ENCODE measurements at regions not wholly inside any gene's neighbourhood (a gene's known extent, or its start where the extent isn't known, plus 50 kb on each side); places are given as distances from the start of the nearest gene placed in this dataset.
"Not testable (repeated sequence)": the region's sequence is repeated elsewhere in the genome, so short reads cannot be mapped to it uniquely, and the experiment has no call there.

GRCh38 chr10:124155781-124156435, 62.5 kb upstream of the CHST15 start:
- DNase-seq (ENCODE audit: extremely low read depth in 1 of 2, low read depth in 1 of 2): no peak

- DNase-seq (ENCODE audit: extremely low read depth in 1 of 2, low read depth in 1 of 2): peak in 1 of 2 donors; percentile 2
These were observed 59.8 kb upstream of the CHST15 start for GRCh38 chr10:124153023-124153826.

GRCh38 chr10:124152139-124153022, 59.0 kb upstream of the CHST15 start:
- no peak for DNase-seq (ENCODE audit: extremely low read depth in 1 of 2, low read depth in 1 of 2)

GRCh38 chr10:124151466-124152095, 58.2 kb upstream of the CHST15 start:
- no peak for DNase-seq (ENCODE audit: extremely low read depth in 1 of 2, low read depth in 1 of 2)

GRCh38 chr10:124150807-124151417, 57.5 kb upstream of the CHST15 start:
- DNase-seq (ENCODE audit: extremely low read depth in 1 of 2, low read depth in 1 of 2): no peak

- DNase-seq (ENCODE audit: extremely low read depth in 1 of 2, low read depth in 1 of 2): no peak
These were observed 56.9 kb upstream of the CHST15 start for GRCh38 chr10:124150189-124150806.

GRCh38 chr10:124149189-124150042, 56.0 kb upstream of the CHST15 start:
- no peak for DNase-seq (ENCODE audit: extremely low read depth in 1 of 2, low read depth in 1 of 2)

GRCh38 chr10:124148509-124149188, 55.3 kb upstream of the CHST15 start:
- not testable (repeated sequence) for DNase-seq (ENCODE audit: extremely low read depth in 1 of 2, low read depth in 1 of 2)

GRCh38 chr10:124146483-124146882, 53.1 kb upstream of the CHST15 start:
- no peak for DNase-seq (ENCODE audit: extremely low read depth in 1 of 2, low read depth in 1 of 2)

GRCh38 chr10:124145109-124145870, 51.9 kb upstream of the CHST15 start:
- DNase-seq (ENCODE audit: extremely low read depth in 1 of 2, low read depth in 1 of 2): no peak

GRCh38 chr10:124144536-124144935, 51.1 kb upstream of the CHST15 start:
- no peak for DNase-seq (ENCODE audit: extremely low read depth in 1 of 2, low read depth in 1 of 2)

GRCh38 chr10:124143721-124144120, 50.3 kb upstream of the CHST15 start:
- DNase-seq (ENCODE audit: extremely low read depth in 1 of 2, low read depth in 1 of 2): no peak

Measured in activated CD8-positive, alpha-beta memory T cell treated with anti-CD3 and anti-CD28 coated beads for 1 hour (primary cell).